ENCODE measurements at regions not wholly inside any gene's neighbourhood (a gene's known extent, or its start where the extent isn't known, plus 50 kb on each side); places are given as distances from the start of the nearest gene placed in this dataset.

GRCh38 chr1:70517444-70517843 is 106.4 kb downstream of the CTH start:
- H3K9me3 ChIP-seq (ENCODE audit: control insufficient read depth, low read length) = no peaks in the 10 kb centered on the region
- H3K27ac ChIP-seq (ENCODE audit: low read depth, low read length, severe bottlenecking) = no peak overlapping the region
- 67 to 92% methylated on average over 1 to 2 of the region's 2 CpGs for WGBS, 2 experiments (ENCODE audit: insufficient coverage in 2 of 2)

GRCh38 chr1:70518106-70518505 is 107.0 kb downstream of the CTH start:
- H3K4me3 ChIP-seq (ENCODE audit: extremely low read depth, insufficient read depth, low read length, poor library complexity, severe bottlenecking) = no peak overlapping the region
- H3K27ac ChIP-seq (ENCODE audit: low read depth, low read length, severe bottlenecking) = no peak overlapping the region
- H3K36me3 ChIP-seq (ENCODE audit: control insufficient read depth, insufficient read depth, low read length) = no peaks in the 10 kb centered on the region
- 83 to 100% methylated on average over 1 of the region's 1 CpG for WGBS, 2 experiments (ENCODE audit: insufficient coverage in 2 of 2)
- H3K4me1 ChIP-seq (ENCODE audit: control insufficient read depth, insufficient read depth, low read length, poor library complexity, severe bottlenecking) = no peaks in the 10 kb centered on the region
- no peaks in the 10 kb centered on the region for H3K9me3 ChIP-seq (ENCODE audit: control insufficient read depth, low read length)

More at GRCh38 chr1:70517444-70517843, 106.4 kb downstream of the CTH start:
- Histone ChIP-seq H3K36me3 (ENCODE audit: control insufficient read depth, insufficient read depth, low read length) (no peaks in the 10 kb centered on the region), H3K4me1 (ENCODE audit: control insufficient read depth, insufficient read depth, low read length, poor library complexity, severe bottlenecking) (no peaks in the 10 kb centered on the region), H3K4me3 (ENCODE audit: extremely low read depth, insufficient read depth, low read length, poor library complexity, severe bottlenecking) (no peak overlapping the region)

GRCh38 chr1:70528590-70529333 is 117.7 kb downstream of the CTH start:
- Histone ChIP-seq H3K4me1 (ENCODE audit: control insufficient read depth, insufficient read depth, low read length, poor library complexity, severe bottlenecking) (no peaks in the 10 kb centered on the region), H3K4me3 (ENCODE audit: extremely low read depth, insufficient read depth, low read length, poor library complexity, severe bottlenecking) (no peak overlapping the region), H3K9me3 (ENCODE audit: control insufficient read depth, low read length) (no peaks in the 10 kb centered on the region), H3K36me3 (ENCODE audit: control insufficient read depth, insufficient read depth, low read length) (no peaks in the 10 kb centered on the region), H3K27ac (ENCODE audit: low read depth, low read length, severe bottlenecking) (no peak overlapping the region)
- WGBS, 2 experiments (ENCODE audit: insufficient coverage in 2 of 2) = 51 to 64% methylated on average over 4 to 5 of the region's 12 CpGs

- no peaks in the 10 kb centered on the region for H3K4me1 ChIP-seq (ENCODE audit: control insufficient read depth, insufficient read depth, low read length, poor library complexity, severe bottlenecking)
- 80 to 100% methylated on average over 1 of the region's 3 CpGs for WGBS, 2 experiments (ENCODE audit: insufficient coverage in 2 of 2)
- no peaks in the 10 kb centered on the region for H3K36me3 ChIP-seq (ENCODE audit: control insufficient read depth, insufficient read depth, low read length)
- no peaks in the 10 kb centered on the region for H3K9me3 ChIP-seq (ENCODE audit: control insufficient read depth, low read length)
- H3K27ac ChIP-seq (ENCODE audit: low read depth, low read length, severe bottlenecking) = no peak overlapping the region
- H3K4me3 ChIP-seq (ENCODE audit: extremely low read depth, insufficient read depth, low read length, poor library complexity, severe bottlenecking) = no peak overlapping the region
Observed at GRCh38 chr1:70536708-70537366, 125.8 kb downstream of the CTH start.

GRCh38 chr1:70537788-70538187 is 126.7 kb downstream of the CTH start:
- 84 to 100% methylated on average over 1 to 3 of the region's 3 CpGs for WGBS, 2 experiments (ENCODE audit: insufficient coverage in 2 of 2)

GRCh38 chr1:70542030-70542429 is 131.0 kb downstream of the CTH start:
- H3K4me3 ChIP-seq (ENCODE audit: extremely low read depth, insufficient read depth, low read length, poor library complexity, severe bottlenecking) = no peak overlapping the region
- H3K36me3 ChIP-seq (ENCODE audit: control insufficient read depth, insufficient read depth, low read length) = no peaks in the 10 kb centered on the region
- H3K4me1 ChIP-seq (ENCODE audit: control insufficient read depth, insufficient read depth, low read length, poor library complexity, severe bottlenecking) = no peaks in the 10 kb centered on the region
- H3K9me3 ChIP-seq (ENCODE audit: control insufficient read depth, low read length) = no peaks in the 10 kb centered on the region
- H3K27ac ChIP-seq (ENCODE audit: low read depth, low read length, severe bottlenecking) = no peak overlapping the region

More at GRCh38 chr1:70537788-70538187, 126.7 kb downstream of the CTH start:
- Histone ChIP-seq H3K27ac (ENCODE audit: low read depth, low read length, severe bottlenecking) (no peak overlapping the region), H3K4me3 (ENCODE audit: extremely low read depth, insufficient read depth, low read length, poor library complexity, severe bottlenecking) (no peak overlapping the region), H3K9me3 (ENCODE audit: control insufficient read depth, low read length) (no peaks in the 10 kb centered on the region), H3K4me1 (ENCODE audit: control insufficient read depth, insufficient read depth, low read length, poor library complexity, severe bottlenecking) (no peaks in the 10 kb centered on the region), H3K36me3 (ENCODE audit: control insufficient read depth, insufficient read depth, low read length) (no peaks in the 10 kb centered on the region)

GRCh38 chr1:70542856-70543255 is 131.8 kb downstream of the CTH start:
- no peaks in the 10 kb centered on the region for H3K9me3 ChIP-seq (ENCODE audit: control insufficient read depth, low read length)
- H3K4me1 ChIP-seq (ENCODE audit: control insufficient read depth, insufficient read depth, low read length, poor library complexity, severe bottlenecking) = no peaks in the 10 kb centered on the region
- no peak overlapping the region for H3K27ac ChIP-seq (ENCODE audit: low read depth, low read length, severe bottlenecking)
- H3K36me3 ChIP-seq (ENCODE audit: control insufficient read depth, insufficient read depth, low read length) = no peaks in the 10 kb centered on the region
- WGBS, 2 experiments (ENCODE audit: insufficient coverage in 2 of 2) = 85 to 86% methylated on average over 2 of the region's 2 CpGs
- no peak overlapping the region for H3K4me3 ChIP-seq (ENCODE audit: extremely low read depth, insufficient read depth, low read length, poor library complexity, severe bottlenecking)

- 67 to 77% methylated on average over 1 of the region's 1 CpG for WGBS, 2 experiments (ENCODE audit: insufficient coverage in 2 of 2)
- H3K27ac ChIP-seq (ENCODE audit: low read depth, low read length, severe bottlenecking) = no peak overlapping the region
- no peak overlapping the region for H3K4me3 ChIP-seq (ENCODE audit: extremely low read depth, insufficient read depth, low read length, poor library complexity, severe bottlenecking)
- H3K4me1 ChIP-seq (ENCODE audit: control insufficient read depth, insufficient read depth, low read length, poor library complexity, severe bottlenecking) = no peaks in the 10 kb centered on the region
- H3K36me3 ChIP-seq (ENCODE audit: control insufficient read depth, insufficient read depth, low read length) = no peaks in the 10 kb centered on the region
- no peaks in the 10 kb centered on the region for H3K9me3 ChIP-seq (ENCODE audit: control insufficient read depth, low read length)
Observed at GRCh38 chr1:70546726-70547125, 135.7 kb downstream of the CTH start.

GRCh38 chr1:70552662-70553566 is 141.8 kb downstream of the CTH start:
- Histone ChIP-seq H3K4me3 (ENCODE audit: extremely low read depth, insufficient read depth, low read length, poor library complexity, severe bottlenecking) (no peak overlapping the region), H3K27ac (ENCODE audit: low read depth, low read length, severe bottlenecking) (no peak overlapping the region), H3K4me1 (ENCODE audit: control insufficient read depth, insufficient read depth, low read length, poor library complexity, severe bottlenecking) (no peaks in the 10 kb centered on the region), H3K36me3 (ENCODE audit: control insufficient read depth, insufficient read depth, low read length) (no peaks in the 10 kb centered on the region), H3K9me3 (ENCODE audit: control insufficient read depth, low read length) (no peaks in the 10 kb centered on the region)
- no CpG with 5 or more reads among the region's 2 CpGs for WGBS, 2 experiments (ENCODE audit: insufficient coverage in 2 of 2)

- no peaks in the 10 kb centered on the region for H3K9me3 ChIP-seq (ENCODE audit: control insufficient read depth, low read length)
- H3K4me1 ChIP-seq (ENCODE audit: control insufficient read depth, insufficient read depth, low read length, poor library complexity, severe bottlenecking) = no peaks in the 10 kb centered on the region
- no CpG with 5 or more reads among the region's 1 CpG for WGBS, 2 experiments (ENCODE audit: insufficient coverage in 2 of 2)
- no peak overlapping the region for H3K27ac ChIP-seq (ENCODE audit: low read depth, low read length, severe bottlenecking)
- no peaks in the 10 kb centered on the region for H3K36me3 ChIP-seq (ENCODE audit: control insufficient read depth, insufficient read depth, low read length)
- H3K4me3 ChIP-seq (ENCODE audit: extremely low read depth, insufficient read depth, low read length, poor library complexity, severe bottlenecking) = no peak overlapping the region
Observed at GRCh38 chr1:70553567-70553956, 142.5 kb downstream of the CTH start.
